ENCODE measurements at regions not wholly inside any gene's neighbourhood (a gene's known extent, or its start where the extent isn't known, plus 50 kb on each side); places are given as distances from the start of the nearest gene placed in this dataset.

- TF ChIP-seq TP53 (CRISPR knock-in tag; IDR thresholded peaks at IDR 0.05) (no peak), CBFB (CRISPR knock-in tag; IDR thresholded peaks at IDR 0.05; ENCODE audit: low read depth) (no peak)
Observed at GRCh38 chr9:120014796-120015195, 565.2 kb downstream of the CDK5RAP2 start (continued).

- H3K36me3 Mint-ChIP-seq: no peaks in the 10 kb centered on the region
- ChIA-PET POLR2A (no interaction called here), CTCF (no interaction called here)
- DNase-seq (ENCODE audit: low spot score): no peak
- TF ChIP-seq SOX15 (CRISPR knock-in tag; IDR thresholded peaks at IDR 0.05) (no peak), ZNF532 (CRISPR knock-in tag; IDR thresholded peaks at IDR 0.05; ENCODE audit: borderline replicate concordance) (no peak), EMX1 (CRISPR knock-in tag; IDR thresholded peaks at IDR 0.05) (no peak), PRDM15 (CRISPR knock-in tag; IDR thresholded peaks at IDR 0.05) (no peak), ZNF396 (CRISPR knock-in tag; IDR thresholded peaks at IDR 0.05; ENCODE audit: borderline replicate concordance) (no peak), CBFB (CRISPR knock-in tag; IDR thresholded peaks at IDR 0.05; ENCODE audit: low read depth) (no peak), ZNF425 (CRISPR knock-in tag; conservative IDR thresholded peaks at IDR 0.05) (no peak), TEAD1 (CRISPR knock-in tag; IDR thresholded peaks at IDR 0.05) (no peak), ZNF263 (CRISPR knock-in tag; IDR thresholded peaks at IDR 0.05; ENCODE audit: low read depth) (no peak), ZBTB21 (CRISPR knock-in tag; IDR thresholded peaks at IDR 0.05; ENCODE audit: borderline replicate concordance) (no peak), MXD4 (CRISPR knock-in tag; IDR thresholded peaks at IDR 0.05; ENCODE audit: borderline replicate concordance) (no peak), RORB (CRISPR knock-in tag; IDR thresholded peaks at IDR 0.05) (no peak), ZNF232 (CRISPR knock-in tag; IDR thresholded peaks at IDR 0.05) (no peak), ZNF219 (CRISPR knock-in tag; IDR thresholded peaks at IDR 0.05; ENCODE audit: borderline replicate concordance) (no peak)
- H3K9me3 Mint-ChIP-seq: no peaks in the 10 kb centered on the region
- no peak overlapping the region for H3K27ac Mint-ChIP-seq
- no peak for ATAC-seq
- H3K27me3 Mint-ChIP-seq (ENCODE audit: low read depth): no peaks in the 10 kb centered on the region; the same call in 1 of the 2 replicates
- H3K4me3 Mint-ChIP-seq: no peak overlapping the region
- H3K4me1 Mint-ChIP-seq: no peaks in the 10 kb centered on the region
Observed at GRCh38 chr9:120009856-120010255, 570.1 kb downstream of the CDK5RAP2 start.

GRCh38 chr9:120001536-120001935, 578.4 kb downstream of the CDK5RAP2 start:
- DNase-seq (ENCODE audit: low spot score): no peak
- Mint-ChIP-seq H3K36me3 (no peaks in the 10 kb centered on the region), H3K27me3 (ENCODE audit: low read depth) (no peaks in the 10 kb centered on the region), H3K27ac (no peak overlapping the region), H3K9me3 (peaks cover 7% of the 10 kb centered on the region), H3K4me1 (peaks cover 10% of the 10 kb centered on the region), H3K4me3 (no peak overlapping the region)
- ChIA-PET CTCF (interaction anchor here (1.1 kb wide), 1 partner anchor 32 kb away, joined by 4 read pairs; no protein-coding TSS in a partner anchor), POLR2A (no interaction called here)
- ATAC-seq: no peak
- TF ChIP-seq ATF1 (CRISPR knock-in tag; IDR thresholded peaks at IDR 0.05): no peak
